IPS-18c (cell line): ENCODE measurements at regions not wholly inside any gene's neighbourhood (a gene's known extent, or its start where the extent isn't known, plus 50 kb on each side); places are given as distances from the start of the nearest gene placed in this dataset.

Experiments used
- H3K4me3 ChIP-seq: 2 replicates; pipeline ENCODE4 v1.7.0; 2013; ENCODE audit warnings: low read depth, mild to moderate bottlenecking, low read length, moderate library complexity; ENCODE audit not compliant: insufficient read depth
- H3K9me3 ChIP-seq: one replicate; pipeline ENCODE4 v1.6.1; 2013; ENCODE audit warnings: mild to moderate bottlenecking, low read length, moderate library complexity; ENCODE audit not compliant: control insufficient read depth, insufficient read depth

- Histone ChIP-seq H3K9me3 (no peaks in the 10 kb centered on the region), H3K4me3 (no peak overlapping the region)
These were observed 103.0 kb upstream of the BACE2 start for GRCh38 chr21:41064951-41065350.

GRCh38 chr21:41065539-41065938, 102.4 kb upstream of the BACE2 start:
- Histone ChIP-seq H3K9me3 (no peaks in the 10 kb centered on the region), H3K4me3 (no peak overlapping the region)

GRCh38 chr21:41066086-41066938, 101.6 kb upstream of the BACE2 start:
- H3K4me3 ChIP-seq, result no peak overlapping the region
- H3K9me3 ChIP-seq, result no peaks in the 10 kb centered on the region

- Histone ChIP-seq H3K4me3 (no peak overlapping the region), H3K9me3 (no peaks in the 10 kb centered on the region)
These were observed 100.3 kb upstream of the BACE2 start for GRCh38 chr21:41067709-41068108.

- H3K9me3 ChIP-seq, result no peaks in the 10 kb centered on the region
- peak overlapping the region; percentile 26; the same call in 1 of the 2 replicates for H3K4me3 ChIP-seq
These were observed 99.5 kb upstream of the BACE2 start for GRCh38 chr21:41068496-41068895.

GRCh38 chr21:41068967-41069642, 98.9 kb upstream of the BACE2 start:
- no peaks in the 10 kb centered on the region for H3K9me3 ChIP-seq

GRCh38 chr21:41070284-41070683, 97.7 kb upstream of the BACE2 start:
- no peak overlapping the region for H3K4me3 ChIP-seq
- no peaks in the 10 kb centered on the region for H3K9me3 ChIP-seq

More at GRCh38 chr21:41068967-41069642, 98.9 kb upstream of the BACE2 start:
- peak overlapping the region; percentile 26; the same call in 1 of the 2 replicates for H3K4me3 ChIP-seq

GRCh38 chr21:41071258-41072171, 96.4 kb upstream of the BACE2 start:
- Histone ChIP-seq H3K9me3 (no peaks in the 10 kb centered on the region), H3K4me3 (no peak overlapping the region)

- no peak overlapping the region for H3K4me3 ChIP-seq
- no peaks in the 10 kb centered on the region for H3K9me3 ChIP-seq
These were observed 94.4 kb upstream of the BACE2 start for GRCh38 chr21:41073558-41073957.

- H3K9me3 ChIP-seq, result no peaks in the 10 kb centered on the region
These were observed 93.4 kb upstream of the BACE2 start for GRCh38 chr21:41074396-41075184.

GRCh38 chr21:41075656-41076055, 92.3 kb upstream of the BACE2 start:
- Histone ChIP-seq H3K9me3 (no peaks in the 10 kb centered on the region), H3K4me3 (no peak overlapping the region)

More at GRCh38 chr21:41074396-41075184, 93.4 kb upstream of the BACE2 start:
- no peak overlapping the region for H3K4me3 ChIP-seq

- H3K4me3 ChIP-seq, result no peak overlapping the region
These were observed 91.9 kb upstream of the BACE2 start for GRCh38 chr21:41076064-41076463.

GRCh38 chr21:41079159-41079558, 88.8 kb upstream of the BACE2 start:
- Histone ChIP-seq H3K4me3 (no peak overlapping the region), H3K9me3 (no peaks in the 10 kb centered on the region)

More at GRCh38 chr21:41076064-41076463, 91.9 kb upstream of the BACE2 start:
- no peaks in the 10 kb centered on the region for H3K9me3 ChIP-seq

GRCh38 chr21:41080485-41081121, 87.4 kb upstream of the BACE2 start:
- Histone ChIP-seq H3K9me3 (no peaks in the 10 kb centered on the region), H3K4me3 (no peak overlapping the region)

- Histone ChIP-seq H3K9me3 (no peaks in the 10 kb centered on the region), H3K4me3 (no peak overlapping the region)
These were observed 81.4 kb upstream of the BACE2 start for GRCh38 chr21:41086569-41086968.

GRCh38 chr21:41090981-41091380, 77.0 kb upstream of the BACE2 start:
- Histone ChIP-seq H3K9me3 (peaks cover 2% of the 10 kb centered on the region), H3K4me3 (no peak overlapping the region)
